ENCODE measurements at regions not wholly inside any gene's neighbourhood (a gene's known extent, or its start where the extent isn't known, plus 50 kb on each side); places are given as distances from the start of the nearest gene placed in this dataset.

GRCh38 chr11:81915045-81915444 lies 818.6 kb downstream of the FAM181B start:
- no peak for TF ChIP-seq ATF2 (IDR thresholded peaks at IDR 0.05; ENCODE audit: low read length)
- no peak for TF ChIP-seq MEF2A (IDR thresholded peaks at IDR 0.05; ENCODE audit: insufficient read depth, low read depth, low read length)
- no peak for TF ChIP-seq POLR2AphosphoS5 (IDR thresholded peaks at IDR 0.05; ENCODE audit: low read length)
- TF ChIP-seq CHD1 (IDR thresholded peaks at IDR 0.05; ENCODE audit: low read depth, low read length) = no peak
- TF ChIP-seq NBN (IDR thresholded peaks at IDR 0.05) = no peak
- no peak for TF ChIP-seq SRF (IDR thresholded peaks at IDR 0.05; ENCODE audit: low read depth in 2 of 2, low read length in 2 of 2)
- TF ChIP-seq RB1 (IDR thresholded peaks at IDR 0.05; ENCODE audit: borderline replicate concordance) = no peak
- no peak for TF ChIP-seq CEBPZ (IDR thresholded peaks at IDR 0.05; ENCODE audit: low read depth, low read length)
- no peak for TF ChIP-seq MXI1 (IDR thresholded peaks at IDR 0.05; ENCODE audit: low read depth, low read length)
- TF ChIP-seq CTCF (IDR thresholded peaks at IDR 0.05 in 2 of 3, conservative IDR thresholded peaks at IDR 0.05 in 1 of 3; ENCODE audit: control insufficient read depth in 2 of 3, extremely low read depth in 1 of 3, insufficient read depth in 1 of 3, low read depth in 3 of 3, low read length in 3 of 3) = no peak
- no peak for TF ChIP-seq REST (IDR thresholded peaks at IDR 0.05; ENCODE audit: low read depth, low read length)
- no peak for TF ChIP-seq NR2C2 (IDR thresholded peaks at IDR 0.05; ENCODE audit: borderline replicate concordance, control insufficient read depth, insufficient read length, low read depth)
- no peak for TF ChIP-seq MTA3 (IDR thresholded peaks at IDR 0.05; ENCODE audit: borderline replicate concordance, low read length)
